GM12878 (cell line): ENCODE measurements at regions not wholly inside any gene's neighbourhood (a gene's known extent, or its start where the extent isn't known, plus 50 kb on each side); places are given as distances from the start of the nearest gene placed in this dataset.

Experiments
- ATAC-seq: fragments of 200-7000 bp; cut with Tn5 transposase; 3 replicates; pipeline ENCODE4 v1.9.1; 2020; ENCODE audit warnings: mild to moderate bottlenecking, moderate library complexity
- BruUV-seq: library from RNA; stranded (reverse); fragments of 400-500 nt; replicated peaks from 2 replicates; lab custom pipeline; 2021; lab: Mats Ljungman, UMichigan
- CTCF ChIA-PET: fragments of 300-600 bp; sonication (Branson Sonifier 250); formaldehyde crosslinking; extraction: SDS; loops from one replicate; lab custom pipeline; 2021; ENCODE audit warnings: inconsistent platforms; lab: Yijun Ruan, JAX
- POLR2A ChIA-PET: fragments of 350-600 bp; formaldehyde crosslinking; extraction: SDS; loops from one replicate; lab custom pipeline; 2021; ENCODE audit warnings: inconsistent platforms; lab: Charles Lee
- RAD21 ChIA-PET: fragments of 300-600 bp; sonication (Branson Sonifier 250); formaldehyde crosslinking; loops from one replicate; lab custom pipeline; 2023; ENCODE audit warnings: antibody characterized with exemption; ENCODE audit not compliant: unreplicated experiment; lab: Charles Lee
- SMC1A ChIA-PET: fragments of 300-600 bp; sonication (Branson Sonifier 250); formaldehyde crosslinking; loops from one replicate; lab custom pipeline; 2023; ENCODE audit not compliant: unreplicated experiment, uncharacterized antibody; lab: Charles Lee
- DNase-seq: peaks from one replicate; pipeline ENCODE4 v3.0.0-alpha.2; 2011; ENCODE audit warnings: low read depth, low spot score
- FAIRE-seq: peaks from 3 replicates; lab custom pipeline; 2011; peaks lifted over from hg19 to GRCh38; lab: Jason Lieb, UNC
- H2AFZ ChIP-seq: 2 replicates; pipeline ENCODE4 v1.6.0; 2011; ENCODE audit warnings: low read depth, low read length, control low read depth; ENCODE audit not compliant: control insufficient read depth
- H3K27ac ChIP-seq: 2 replicates; pipeline ENCODE4 v1.5.1; 2011; ENCODE audit warnings: control low read depth; ENCODE audit not compliant: control insufficient read depth, insufficient read depth
- H3K27me3 ChIP-seq, 2 experiments: replicated peaks in 1 of 2; 2 replicates each; pipeline versions ENCODE4 v1.6.0 to v1.6.1; 2011; ENCODE audit warnings: low read length in 1 of 2; ENCODE audit not compliant: control insufficient read depth in 2 of 2, insufficient read depth in 2 of 2
- H3K36me3 ChIP-seq, 2 experiments: 2 replicates each; pipeline ENCODE4 v1.5.1; 2011; ENCODE audit warnings: low read length in 1 of 2; ENCODE audit not compliant: control insufficient read depth in 2 of 2, insufficient read depth in 2 of 2
- H3K4me1 ChIP-seq: 2 replicates; pipeline ENCODE4 v1.6.1; 2011; ENCODE audit warnings: mild to moderate bottlenecking, low read length, moderate library complexity, mixed read lengths; ENCODE audit not compliant: control insufficient read depth, insufficient read depth
- H3K4me2 ChIP-seq: 2 replicates; pipeline ENCODE4 v1.6.0; 2011; ENCODE audit warnings: control low read depth; ENCODE audit not compliant: control insufficient read depth, insufficient read depth
- H3K4me3 ChIP-seq: fragments of 200-600 bp; sonication (generic); 2 replicates; pipeline ENCODE4 v1.5.1; 2016
- H3K79me2 ChIP-seq: 2 replicates; pipeline ENCODE4 v1.6.0; 2011; ENCODE audit warnings: low read length; ENCODE audit not compliant: control insufficient read depth, insufficient read depth
- H3K9ac ChIP-seq: 2 replicates; pipeline ENCODE4 v1.8.0; 2011; ENCODE audit warnings: low read length, control low read depth, mixed read lengths; ENCODE audit not compliant: control insufficient read depth, insufficient read depth
- H3K9me3 ChIP-seq: replicated peaks from 3 replicates; pipeline ENCODE4 v1.5.1; 2011; ENCODE audit warnings: mild to moderate bottlenecking, low read length; ENCODE audit not compliant: control insufficient read depth, insufficient read depth
- H4K20me1 ChIP-seq: 2 replicates; pipeline ENCODE4 v1.6.0; 2011; ENCODE audit not compliant: control insufficient read depth, insufficient read depth
- CBX3 ChIP-seq: fragments of 200-600 bp; sonication (generic); IDR thresholded peaks from 2 replicates; pipeline ENCODE4 v1.6.1; 2016; ENCODE audit warnings: low read depth, borderline replicate concordance
- CBX5 ChIP-seq: sonication (generic); IDR thresholded peaks from 2 replicates; pipeline ENCODE4 v1.6.1; 2016; ENCODE audit warnings: low read depth, moderate library complexity, mild to moderate bottlenecking, inconsistent platforms
- CEBPZ ChIP-seq: fragments of 150-350 bp; IDR thresholded peaks from 2 replicates; pipeline ENCODE4 v1.6.1; 2016; ENCODE audit warnings: low read depth, low read length
- ESRRA ChIP-seq: IDR thresholded peaks from 2 replicates; pipeline ENCODE4 v1.6.1; 2012; ENCODE audit warnings: mild to moderate bottlenecking, low read length, improper control_type of control experiment
- FOS ChIP-seq: IDR thresholded peaks from 3 replicates; pipeline ENCODE4 v1.6.1; 2011; ENCODE audit warnings: borderline replicate concordance; ENCODE audit not compliant: insufficient read length; ENCODE audit errors: extremely low read depth
- IRF3 ChIP-seq: fragments of 450-650 bp; IDR thresholded peaks from 2 replicates; pipeline ENCODE4 v1.6.1; 2014; ENCODE audit warnings: mild to moderate bottlenecking
- LARP7 ChIP-seq: fragments of 450-650 bp; IDR thresholded peaks from 2 replicates; pipeline ENCODE4 v1.6.1; 2017; ENCODE audit warnings: mild to moderate bottlenecking
- MEF2A ChIP-seq: IDR thresholded peaks from 2 replicates; pipeline ENCODE4 v1.6.1; 2011; ENCODE audit warnings: low read depth, mild to moderate bottlenecking, low read length, moderate library complexity; ENCODE audit not compliant: insufficient read depth
- MXI1 ChIP-seq: fragments of 150-350 bp; IDR thresholded peaks from 2 replicates; pipeline ENCODE4 v1.6.1; 2011; ENCODE audit warnings: low read depth, mild to moderate bottlenecking, inconsistent platforms, low read length, improper control_type of control experiment
- NKRF ChIP-seq: fragments of 450-650 bp; conservative IDR thresholded peaks from 2 replicates; pipeline ENCODE4 v1.6.1; 2017; ENCODE audit warnings: mild to moderate bottlenecking, moderate library complexity
- NR2C1 ChIP-seq: fragments of 450-650 bp; IDR thresholded peaks from 2 replicates; pipeline ENCODE4 v1.6.1; 2017; ENCODE audit warnings: antibody characterized with exemption, mild to moderate bottlenecking, moderate library complexity
- SP1 ChIP-seq: IDR thresholded peaks from one replicate; pipeline ENCODE4 v1.6.1; 2011; ENCODE audit warnings: low read depth, low read length
- SPI1 ChIP-seq: IDR thresholded peaks from 2 replicates; pipeline ENCODE4 v1.6.1; 2011; ENCODE audit warnings: low read depth, mild to moderate bottlenecking, low read length, moderate library complexity, borderline replicate concordance; ENCODE audit not compliant: insufficient read depth
- SUPT20H ChIP-seq: IDR thresholded peaks from 2 replicates; pipeline ENCODE4 v1.6.1; 2011; ENCODE audit warnings: low read depth, mild to moderate bottlenecking, low read length, moderate library complexity, borderline replicate concordance; ENCODE audit not compliant: control insufficient read depth
- TAF1 ChIP-seq: IDR thresholded peaks from 2 replicates; pipeline ENCODE4 v1.6.1; 2011; ENCODE audit warnings: mild to moderate bottlenecking, low read depth, low read length, borderline replicate concordance
- YBX1 ChIP-seq: fragments of 450-650 bp; IDR thresholded peaks from 2 replicates; pipeline ENCODE4 v1.6.1; 2016; ENCODE audit warnings: antibody characterized with exemption
- WGBS: methylation state at CpG from one replicate; pipeline ENCODE4 v1.1.6; 2016; ENCODE audit warnings: low lambda C conversion rate; ENCODE audit not compliant: insufficient replicate concordance, insufficient coverage; ENCODE audit errors: missing lambda C conversion rate; 5-methylcytosine and 5-hydroxymethylcytosine counted together
- in situ Hi-C: fragments of 300-500 bp; cut with MboI; formaldehyde crosslinking; loops from 9 replicates; pipeline ENCODE4 v1.14.3; 2018; ENCODE audit warnings: mixed read lengths
- intact Hi-C: fragments of 100-400 bp; cut with micrococcal nuclease; formaldehyde crosslinking; loops from one replicate; pipeline ENCODE4 v1.14.2; 2022; ENCODE audit not compliant: unreplicated experiment

- H2AFZ ChIP-seq = no peak overlapping the region
- FAIRE-seq (no peak), ATAC-seq (no peak), DNase-seq (no peak)
- no peak overlapping the region for H3K27ac ChIP-seq
- no peaks in the 10 kb centered on the region for H3K36me3 ChIP-seq
- intact Hi-C loops = no loop called here
- RAD21 ChIA-PET = no interaction called here
- H3K9me3 ChIP-seq = no peaks in the 10 kb centered on the region
- SMC1A ChIA-PET = no interaction called here
- BruUV-seq = no TSS peak
- H3K4me2 ChIP-seq = no peak overlapping the region
- TF ChIP-seq YBX1 (no peak), SP1 (no peak), IRF3 (no peak), LARP7 (no peak), CBX5 (no peak), NR2C1 (no peak), NKRF (no peak), TAF1 (no peak), SPI1 (no peak), CBX3 (no peak), SUPT20H (no peak), FOS (no peak), CEBPZ (no peak), MXI1 (no peak), MEF2A (no peak), ESRRA (no peak)
- H3K27me3 ChIP-seq = no peaks in the 10 kb centered on the region
- H3K9ac ChIP-seq = no peak overlapping the region
- no peak overlapping the region for H3K4me3 ChIP-seq
- no peaks in the 10 kb centered on the region for H3K79me2 ChIP-seq
- CTCF ChIA-PET = no interaction called here
- H3K4me1 ChIP-seq = no peaks in the 10 kb centered on the region
- POLR2A ChIA-PET = no interaction called here
- in situ Hi-C loops = no loop called here
- 60% methylated on average over 3 of the region's 3 CpGs for WGBS
- no peaks in the 10 kb centered on the region for H4K20me1 ChIP-seq
Measured at GRCh38 chr14:40240245-40240859, 808.1 kb upstream of the FBXO33 start.
